ENCODE measurements at regions not wholly inside any gene's neighbourhood (a gene's known extent, or its start where the extent isn't known, plus 50 kb on each side); places are given as distances from the start of the nearest gene placed in this dataset.
A peak's percentile ranks its signal among the peaks of the same experiment; 100 is the strongest.

- no peak for DNase-seq
Observed at GRCh38 chr11:15705891-15706290, 591.2 kb downstream of the INSC start.

GRCh38 chr11:15707194-15707593 lies 592.5 kb downstream of the INSC start:
- no peak for DNase-seq

- no peak for DNase-seq
Observed at GRCh38 chr11:15707971-15708370, 593.2 kb downstream of the INSC start.

- DNase-seq, result no peak
Observed at GRCh38 chr11:15710580-15711275, 596.0 kb downstream of the INSC start.

- DNase-seq, result no peak
Observed at GRCh38 chr11:15711311-15711710, 596.6 kb downstream of the INSC start.

GRCh38 chr11:15714641-15715399 lies 600.1 kb downstream of the INSC start:
- peak; percentile 11 for DNase-seq

GRCh38 chr11:15716550-15716949 lies 601.8 kb downstream of the INSC start:
- no peak for DNase-seq

- DNase-seq, result no peak
Observed at GRCh38 chr11:15720460-15720859, 605.7 kb downstream of the INSC start.

- DNase-seq, result no peak
Observed at GRCh38 chr11:15723966-15724365, 609.2 kb downstream of the INSC start.

- no peak for DNase-seq
Observed at GRCh38 chr11:15724601-15725000, 609.9 kb downstream of the INSC start.

GRCh38 chr11:15725246-15725645 lies 610.5 kb downstream of the INSC start:
- no peak for DNase-seq

- no peak for DNase-seq
Observed at GRCh38 chr11:15726221-15726746, 611.6 kb downstream of the INSC start.

- DNase-seq, result no peak
Observed at GRCh38 chr11:15726893-15727519, 612.3 kb downstream of the INSC start.

- DNase-seq, result no peak
Observed at GRCh38 chr11:15727520-15727914, 612.8 kb downstream of the INSC start.

- DNase-seq, result no peak
Observed at GRCh38 chr11:15728207-15728606, 613.5 kb downstream of the INSC start.

GRCh38 chr11:15730263-15730994 lies 615.7 kb downstream of the INSC start:
- DNase-seq, result no peak

GRCh38 chr11:15730995-15731385 lies 616.3 kb downstream of the INSC start:
- DNase-seq, result no peak

GRCh38 chr11:15735706-15736105 lies 620.6 kb downstream of the SOX6 start:
- DNase-seq, result no peak

- DNase-seq, result no peak
Observed at GRCh38 chr11:15737320-15737719, 619.0 kb downstream of the SOX6 start.

- no peak for DNase-seq
Observed at GRCh38 chr11:15738931-15739330, 617.4 kb downstream of the SOX6 start.

- no peak for DNase-seq
Observed at GRCh38 chr11:15742626-15743519, 613.5 kb downstream of the SOX6 start.

- no peak for DNase-seq
Observed at GRCh38 chr11:15744693-15745092, 611.7 kb downstream of the SOX6 start.
